IgD-negative memory B cell (primary cell): ENCODE measurements at regions not wholly inside any gene's neighbourhood (a gene's known extent, or its start where the extent isn't known, plus 50 kb on each side); places are given as distances from the start of the nearest gene placed in this dataset.
A peak's percentile ranks its signal among the peaks of the same experiment; 100 is the strongest.

ENCODE experiments used
- H3K27ac Mint-ChIP-seq, 3 donors: one replicate each; pipeline ENCODE4 v1.8.0; 2020 to 2022; ENCODE audit warnings: mild to moderate bottlenecking in 3 of 3, mixed read lengths in 3 of 3, moderate library complexity in 1 of 3
- H3K27me3 Mint-ChIP-seq: one replicate; pipeline ENCODE4 v1.8.0; 2021; ENCODE audit warnings: mixed read lengths
- H3K36me3 Mint-ChIP-seq: one replicate; pipeline ENCODE4 v1.8.0; 2020; ENCODE audit warnings: mild to moderate bottlenecking, mixed read lengths
- H3K4me1 Mint-ChIP-seq, 3 donors: one replicate each; pipeline ENCODE4 v1.8.0; 2020 to 2022; ENCODE audit warnings: mixed read lengths in 3 of 3, mild to moderate bottlenecking in 1 of 3
- H3K4me3 Mint-ChIP-seq, 4 donors: one replicate each; pipeline ENCODE4 v1.8.0; 2020 to 2022; ENCODE audit warnings: mild to moderate bottlenecking in 4 of 4, mixed read lengths in 4 of 4, moderate library complexity in 3 of 4
- H3K9me3 Mint-ChIP-seq, 3 donors: one replicate each; pipeline ENCODE4 v1.8.0; 2020 to 2021; ENCODE audit warnings: mixed read lengths in 3 of 3, mild to moderate bottlenecking in 1 of 3

DNA sequence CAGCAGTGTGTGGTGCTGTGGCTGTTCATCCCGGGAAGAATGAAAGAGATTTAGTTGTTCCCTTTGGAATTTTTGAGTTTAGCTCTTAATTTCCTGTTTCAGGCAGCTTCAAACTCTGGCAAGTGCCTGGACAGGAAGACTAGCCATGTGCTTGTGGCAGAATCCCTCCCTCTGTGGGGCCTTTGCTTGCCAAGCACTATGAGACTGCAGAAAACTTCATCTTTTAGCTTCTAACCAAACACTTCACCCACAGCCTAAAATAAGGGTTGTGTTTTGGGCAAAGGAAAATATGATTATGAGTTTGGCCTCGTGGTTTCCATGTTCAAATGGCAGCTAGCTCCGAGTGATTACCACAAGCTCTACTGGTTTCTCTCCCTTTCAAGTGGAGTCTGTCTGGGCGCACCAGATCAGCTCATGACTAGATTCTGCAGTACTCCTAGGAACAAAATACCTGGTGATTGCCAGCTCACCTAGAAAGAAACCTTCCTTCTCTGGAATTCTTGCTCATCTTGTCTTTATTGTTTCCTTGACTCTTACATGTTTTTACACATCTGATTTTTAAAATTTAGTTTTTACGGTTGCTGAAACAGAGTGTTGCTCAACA, 707.5 kb downstream of the SLITRK6 start:
- Mint-ChIP-seq H3K36me3 (no peaks in the 10 kb centered on the region), H3K4me1 (no peaks in the 10 kb centered on the region), H3K27me3 (no peaks in the 10 kb centered on the region), H3K27ac (peak overlapping the region in 1 of 3 donors; percentile 68), H3K4me3 (no peak overlapping the region), H3K9me3 (peaks cover 4 to 13% (median 6%) of the 10 kb centered on the region in 3 donors)

DNA sequence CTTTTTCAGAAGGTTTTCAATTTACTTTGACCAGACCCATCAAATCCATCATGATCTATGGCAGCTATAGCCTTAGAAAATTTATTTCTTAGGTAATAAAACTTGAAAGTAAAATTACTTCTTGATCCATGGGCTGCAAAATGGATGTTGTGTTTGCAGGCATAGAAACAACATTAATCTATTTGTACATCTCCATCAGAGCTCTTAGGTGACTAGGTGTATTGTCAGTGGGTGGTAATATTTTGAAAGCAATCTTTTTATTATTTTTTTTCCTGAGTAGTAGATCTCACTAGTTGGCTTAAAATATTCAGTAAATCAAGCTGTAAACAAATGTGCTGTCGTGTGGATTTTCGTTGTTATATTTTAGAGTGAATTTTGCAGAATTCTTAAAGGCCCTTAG, 710.0 kb downstream of the SLITRK6 start:
- Mint-ChIP-seq H3K36me3 (no peaks in the 10 kb centered on the region), H3K4me1 (no peaks in the 10 kb centered on the region), H3K27ac (no peak overlapping the region), H3K9me3 (peaks cover 5 to 14% (median 6%) of the 10 kb centered on the region in 3 donors), H3K27me3 (no peaks in the 10 kb centered on the region), H3K4me3 (no peak overlapping the region)

GRCh38 chr13:85080691-85081090, 718.5 kb downstream of the SLITRK6 start:
- Mint-ChIP-seq H3K36me3 (no peaks in the 10 kb centered on the region), H3K4me3 (no peak overlapping the region)

GRCh38 chr13:85076343-85076742, 722.9 kb downstream of the SLITRK6 start:
- no peaks in the 10 kb centered on the region for H3K36me3 Mint-ChIP-seq
- H3K4me1 Mint-ChIP-seq: no peaks in the 10 kb centered on the region
- H3K27me3 Mint-ChIP-seq: no peaks in the 10 kb centered on the region
- peaks cover 0 to 10% (median 0%) of the 10 kb centered on the region in 3 donors for H3K9me3 Mint-ChIP-seq
- no peak overlapping the region for H3K27ac Mint-ChIP-seq
- no peak overlapping the region for H3K4me3 Mint-ChIP-seq

More at GRCh38 chr13:85080691-85081090, 718.5 kb downstream of the SLITRK6 start:
- no peaks in the 10 kb centered on the region for H3K27me3 Mint-ChIP-seq
- peaks cover 0 to 6% (median 2%) of the 10 kb centered on the region in 3 donors for H3K9me3 Mint-ChIP-seq
- no peaks in the 10 kb centered on the region for H3K4me1 Mint-ChIP-seq
- no peak overlapping the region for H3K27ac Mint-ChIP-seq

- no peak overlapping the region for H3K4me3 Mint-ChIP-seq
- H3K9me3 Mint-ChIP-seq: peaks cover 0 to 13% (median 0%) of the 10 kb centered on the region in 3 donors
Observed at GRCh38 chr13:85074543-85075313, 724.5 kb downstream of the SLITRK6 start.

GRCh38 chr13:85068231-85068630, 731.0 kb downstream of the SLITRK6 start:
- H3K27me3 Mint-ChIP-seq: no peaks in the 10 kb centered on the region
- H3K27ac Mint-ChIP-seq: no peak overlapping the region
- no peaks in the 10 kb centered on the region for H3K36me3 Mint-ChIP-seq

More at GRCh38 chr13:85074543-85075313, 724.5 kb downstream of the SLITRK6 start:
- H3K27ac Mint-ChIP-seq: no peak overlapping the region
- H3K36me3 Mint-ChIP-seq: no peaks in the 10 kb centered on the region
- no peaks in the 10 kb centered on the region for H3K4me1 Mint-ChIP-seq
- no peaks in the 10 kb centered on the region for H3K27me3 Mint-ChIP-seq

GRCh38 chr13:85040215-85040614, 759.0 kb downstream of the SLITRK6 start:
- no peak overlapping the region for H3K27ac Mint-ChIP-seq
- H3K4me3 Mint-ChIP-seq: no peak overlapping the region
- no peaks in the 10 kb centered on the region for H3K4me1 Mint-ChIP-seq
- H3K27me3 Mint-ChIP-seq: no peaks in the 10 kb centered on the region
- H3K9me3 Mint-ChIP-seq: peaks cover 0 to 3% (median 0%) of the 10 kb centered on the region in 3 donors
- no peaks in the 10 kb centered on the region for H3K36me3 Mint-ChIP-seq

More at GRCh38 chr13:85068231-85068630, 731.0 kb downstream of the SLITRK6 start:
- peaks cover 1 to 15% (median 3%) of the 10 kb centered on the region in 3 donors for H3K9me3 Mint-ChIP-seq
- H3K4me3 Mint-ChIP-seq: no peak overlapping the region
- no peaks in the 10 kb centered on the region for H3K4me1 Mint-ChIP-seq

DNA sequence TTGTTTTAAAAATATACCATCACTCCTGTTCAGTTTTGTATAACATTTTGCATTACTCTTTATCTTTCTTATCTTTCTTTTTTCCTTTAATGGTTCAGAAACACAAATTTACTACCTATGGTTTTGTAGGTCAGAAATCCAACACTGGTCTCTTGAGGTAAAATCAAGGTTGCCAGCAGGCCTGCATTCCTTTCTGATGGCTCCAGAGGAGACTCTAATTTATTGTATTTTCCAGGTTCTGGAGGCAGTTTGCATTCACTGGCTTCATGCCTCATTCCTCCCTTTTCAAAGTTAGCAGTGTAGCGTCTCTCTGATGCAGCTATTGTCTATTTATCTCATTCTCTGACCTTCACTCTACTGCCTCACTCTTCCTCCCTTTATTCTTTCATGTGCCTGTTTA, 767.4 kb downstream of the SLITRK6 start:
- Mint-ChIP-seq H3K27me3 (no peaks in the 10 kb centered on the region), H3K4me1 (no peaks in the 10 kb centered on the region), H3K4me3 (no peak overlapping the region), H3K9me3 (peaks cover 0 to 6% (median 6%) of the 10 kb centered on the region in 3 donors), H3K27ac (no peak overlapping the region), H3K36me3 (no peaks in the 10 kb centered on the region)

GRCh38 chr13:85028035-85028434, 771.2 kb downstream of the SLITRK6 start:
- Mint-ChIP-seq H3K27me3 (no peaks in the 10 kb centered on the region), H3K27ac (no peak overlapping the region), H3K9me3 (peaks cover 6 to 11% (median 7%) of the 10 kb centered on the region in 3 donors), H3K36me3 (no peaks in the 10 kb centered on the region), H3K4me3 (no peak overlapping the region), H3K4me1 (no peaks in the 10 kb centered on the region)

DNA sequence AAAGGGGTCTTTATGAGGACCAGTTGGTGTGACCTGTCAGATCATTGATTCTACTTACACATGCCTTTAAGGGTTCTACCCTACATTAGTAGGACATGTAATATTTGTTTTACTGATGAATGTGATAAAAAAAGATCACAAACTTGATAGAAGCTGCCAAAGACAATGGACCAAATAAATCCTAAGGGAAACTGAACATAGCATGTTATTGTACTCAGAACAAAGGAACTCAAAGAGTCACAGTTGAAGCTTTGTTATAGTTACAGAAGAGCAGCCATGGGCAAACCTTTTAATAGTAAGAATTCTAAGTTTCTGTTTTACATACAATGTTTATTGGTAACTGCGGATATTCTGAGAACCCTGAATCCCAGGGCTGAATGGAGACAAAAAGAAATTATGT, 780.1 kb downstream of the SLITRK6 start:
- H3K27me3 Mint-ChIP-seq: no peaks in the 10 kb centered on the region
- H3K27ac Mint-ChIP-seq: no peak overlapping the region
- H3K9me3 Mint-ChIP-seq: peaks cover 0 to 19% (median 12%) of the 10 kb centered on the region in 3 donors
- no peak overlapping the region for H3K4me3 Mint-ChIP-seq
- H3K36me3 Mint-ChIP-seq: no peaks in the 10 kb centered on the region
- H3K4me1 Mint-ChIP-seq: no peaks in the 10 kb centered on the region

GRCh38 chr13:85013006-85013405, 786.2 kb downstream of the SLITRK6 start:
- H3K36me3 Mint-ChIP-seq: no peaks in the 10 kb centered on the region
- no peak overlapping the region for H3K27ac Mint-ChIP-seq
- H3K4me1 Mint-ChIP-seq: no peaks in the 10 kb centered on the region
- H3K9me3 Mint-ChIP-seq: peaks cover 4 to 22% (median 9%) of the 10 kb centered on the region in 3 donors
- H3K4me3 Mint-ChIP-seq: no peak overlapping the region
- no peaks in the 10 kb centered on the region for H3K27me3 Mint-ChIP-seq

DNA sequence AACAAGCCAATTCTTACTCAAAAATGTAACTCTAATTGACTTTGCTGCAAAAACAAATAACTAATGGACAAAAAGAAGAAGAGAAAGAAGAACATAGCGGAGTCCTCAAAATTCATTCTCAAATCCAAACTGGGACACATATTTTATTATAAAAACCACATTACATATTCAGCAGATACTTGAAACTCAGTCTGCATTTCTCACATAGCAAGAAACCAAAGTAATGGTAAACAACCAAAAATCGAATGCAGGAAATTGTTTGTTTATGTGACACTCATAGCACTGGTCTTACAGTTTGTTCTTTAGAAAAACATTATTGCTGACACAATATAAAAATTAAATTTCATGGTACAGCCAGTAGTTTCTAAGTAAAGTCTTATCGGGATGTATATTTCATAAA, 789.8 kb downstream of the SLITRK6 start:
- H3K36me3 Mint-ChIP-seq: no peaks in the 10 kb centered on the region
- no peak overlapping the region for H3K27ac Mint-ChIP-seq
- no peaks in the 10 kb centered on the region for H3K27me3 Mint-ChIP-seq
- peaks cover 3 to 15% (median 4%) of the 10 kb centered on the region in 3 donors for H3K9me3 Mint-ChIP-seq
- H3K4me1 Mint-ChIP-seq: no peaks in the 10 kb centered on the region
- H3K4me3 Mint-ChIP-seq: no peak overlapping the region

DNA sequence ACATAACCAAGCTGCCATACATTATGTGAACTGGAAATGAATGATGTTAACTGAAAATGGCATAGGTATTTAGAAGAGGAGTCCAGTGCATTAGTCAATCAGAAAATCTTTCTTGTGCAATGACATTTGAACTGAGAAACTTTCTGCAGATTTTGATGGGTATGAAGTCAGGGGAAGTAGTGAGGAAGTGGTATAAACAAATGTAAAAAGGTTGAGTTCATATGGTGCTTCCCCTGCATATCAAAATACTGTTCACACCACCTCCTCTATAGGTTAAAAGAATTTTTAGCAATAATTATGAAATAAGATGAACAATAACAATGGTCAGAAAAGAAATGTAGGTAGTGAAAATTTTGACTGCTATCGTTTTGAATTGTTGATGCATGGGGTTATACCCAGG, 800.0 kb downstream of the SLITRK6 start:
- no peak overlapping the region for H3K4me3 Mint-ChIP-seq
- H3K9me3 Mint-ChIP-seq: peaks cover 2 to 9% (median 2%) of the 10 kb centered on the region in 3 donors
- no peaks in the 10 kb centered on the region for H3K27me3 Mint-ChIP-seq
- H3K4me1 Mint-ChIP-seq: no peaks in the 10 kb centered on the region
- no peaks in the 10 kb centered on the region for H3K36me3 Mint-ChIP-seq
- H3K27ac Mint-ChIP-seq: no peak overlapping the region

GRCh38 chr13:84998681-84999080, 800.5 kb downstream of the SLITRK6 start:
- Mint-ChIP-seq H3K4me1 (no peaks in the 10 kb centered on the region), H3K4me3 (no peak overlapping the region), H3K9me3 (peaks cover 2 to 9% (median 2%) of the 10 kb centered on the region in 3 donors), H3K27me3 (no peaks in the 10 kb centered on the region), H3K27ac (no peak overlapping the region), H3K36me3 (no peaks in the 10 kb centered on the region)

GRCh38 chr13:84997858-84998257, 801.4 kb downstream of the SLITRK6 start:
- Mint-ChIP-seq H3K9me3 (peaks cover 2 to 9% (median 2%) of the 10 kb centered on the region in 3 donors), H3K36me3 (no peaks in the 10 kb centered on the region), H3K4me1 (no peaks in the 10 kb centered on the region), H3K27ac (no peak overlapping the region), H3K27me3 (no peaks in the 10 kb centered on the region), H3K4me3 (no peak overlapping the region)

DNA sequence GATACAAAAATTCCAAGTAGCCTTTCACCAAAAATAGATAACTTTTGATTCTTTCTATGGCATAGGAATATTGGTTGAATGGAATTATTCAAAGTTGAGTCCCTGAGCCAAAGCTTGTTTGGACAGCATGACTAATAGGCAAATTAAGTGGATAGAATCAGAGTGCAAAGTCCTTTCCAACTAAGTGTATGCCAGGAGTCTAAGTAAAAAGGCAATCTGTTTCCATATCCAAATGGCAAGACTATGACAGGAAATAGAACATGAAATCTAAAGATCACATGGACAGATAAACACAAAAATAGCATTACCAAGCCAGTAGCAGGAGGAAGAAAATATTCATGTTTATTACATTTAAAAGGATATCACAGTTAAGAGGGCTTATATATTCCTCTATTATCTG, 804.6 kb downstream of the SLITRK6 start:
- Mint-ChIP-seq H3K9me3 (peaks cover 0 to 11% (median 4%) of the 10 kb centered on the region in 3 donors), H3K4me1 (no peaks in the 10 kb centered on the region), H3K27me3 (no peaks in the 10 kb centered on the region), H3K4me3 (no peak overlapping the region), H3K27ac (no peak overlapping the region), H3K36me3 (no peaks in the 10 kb centered on the region)
